Cardiac fibroblast (primary cell): ENCODE measurements at regions not wholly inside any gene's neighbourhood (a gene's known extent, or its start where the extent isn't known, plus 50 kb on each side); places are given as distances from the start of the nearest gene placed in this dataset.
"Not testable (repeated sequence)": the region's sequence is repeated elsewhere in the genome, so short reads cannot be mapped to it uniquely, and the experiment has no call there.

Source experiments
- DNase-seq, 2 donors: peaks; one replicate each; pipeline versions ENCODE4 v3.0.0 to v3.0.0-alpha.2; 2010; ENCODE audit warnings: low read depth in 2 of 2
- H3K4me3 ChIP-seq, 2 donors: replicated peaks in 1 of 2; 1 replicate in 1 of 2; 2 replicates in 1 of 2; pipeline ENCODE4 v1.5.1; 2011; ENCODE audit warnings: low read depth in 2 of 2, low read length in 2 of 2, mild to moderate bottlenecking in 2 of 2, moderate library complexity in 1 of 2
- CTCF ChIP-seq: IDR thresholded peaks from one replicate; pipeline ENCODE4 v1.5.1; 2011; ENCODE audit warnings: low read depth, mild to moderate bottlenecking, low read length, inconsistent platforms

DNA sequence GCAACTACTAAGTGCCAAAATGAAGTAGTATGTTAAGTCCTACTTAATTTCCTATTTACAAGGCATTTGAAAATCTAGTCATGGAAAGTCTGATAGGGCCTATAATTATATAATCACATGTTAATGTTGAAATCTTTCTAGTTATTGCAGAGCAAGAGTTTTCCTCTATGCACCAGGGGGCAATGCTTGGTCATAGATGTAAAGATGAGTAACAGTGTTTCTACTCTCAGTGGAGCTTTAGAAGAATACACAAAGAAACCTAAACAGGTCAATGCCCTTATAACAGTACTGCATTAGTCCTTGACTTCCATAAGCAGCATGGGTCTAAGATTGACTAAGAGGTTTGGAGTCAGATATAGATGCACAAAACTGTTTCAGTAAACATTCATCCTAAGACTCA, 218.7 kb downstream of the KCTD12 start:
- peak; percentile 42 for TF ChIP-seq CTCF
- DNase-seq, result peak; percentile 83 to 87
- H3K4me3 ChIP-seq, result no peak overlapping the region

DNA sequence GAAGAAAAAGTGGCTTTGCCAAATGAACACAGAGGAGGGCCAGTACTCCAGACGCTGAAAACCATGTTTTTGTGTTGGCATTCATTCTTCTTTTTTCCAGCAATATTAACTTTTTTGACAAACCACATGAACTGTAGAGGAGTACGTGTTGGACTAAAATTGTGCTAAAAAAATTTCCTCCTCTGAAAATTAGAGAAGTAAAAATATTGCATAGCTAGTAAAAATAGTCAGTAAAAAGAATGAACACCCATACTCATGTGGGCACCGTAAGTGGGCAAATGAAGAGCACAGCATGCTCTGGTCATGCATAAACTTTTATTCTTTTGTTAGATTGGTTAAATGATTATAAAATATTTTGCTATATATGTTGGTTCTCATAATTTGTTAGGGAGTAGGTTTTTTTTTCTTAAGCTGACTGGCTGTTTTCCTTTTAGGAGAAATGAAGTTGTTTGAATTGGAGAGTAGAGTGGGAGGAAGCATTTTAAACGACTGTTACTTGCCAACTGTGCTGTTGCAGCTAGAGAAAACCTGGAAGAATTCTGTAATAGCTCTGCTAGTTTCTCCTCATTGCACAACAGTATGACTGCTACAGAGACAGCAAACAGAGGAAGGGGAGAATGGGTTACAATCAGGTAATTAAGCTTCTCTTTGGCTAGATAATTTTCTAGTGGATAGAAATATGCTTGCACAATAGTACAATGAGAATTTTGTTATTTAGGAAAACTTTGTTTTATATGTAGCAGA, 222.4 kb downstream of the KCTD12 start:
- DNase-seq, result peak; percentile 45 to 70
- no peak for TF ChIP-seq CTCF
- H3K4me3 ChIP-seq, result no peak overlapping the region

DNA sequence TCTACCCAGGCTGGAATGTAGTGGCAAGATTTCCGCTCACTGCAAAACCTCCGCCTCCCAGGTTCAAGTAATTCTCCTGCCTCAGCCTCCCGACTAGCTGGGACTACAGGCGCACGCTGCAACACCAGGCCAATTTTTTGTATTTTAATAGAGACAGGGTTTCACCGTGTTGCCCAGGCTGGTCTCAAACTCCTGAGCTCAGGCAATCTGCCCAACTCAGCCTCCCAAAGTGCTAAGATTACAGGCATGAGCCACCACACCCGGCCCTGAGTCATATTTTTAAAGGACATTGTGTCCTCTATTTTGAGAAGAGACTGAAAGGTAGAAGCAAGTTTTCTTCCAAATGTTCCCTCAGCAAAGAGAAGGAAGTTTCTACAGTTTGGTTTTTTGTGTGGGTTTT, 227.1 kb downstream of the KCTD12 start:
- peak in 1 of 2 donors; percentile 33 for DNase-seq
- H3K4me3 ChIP-seq, result not testable (repeated sequence)

DNA sequence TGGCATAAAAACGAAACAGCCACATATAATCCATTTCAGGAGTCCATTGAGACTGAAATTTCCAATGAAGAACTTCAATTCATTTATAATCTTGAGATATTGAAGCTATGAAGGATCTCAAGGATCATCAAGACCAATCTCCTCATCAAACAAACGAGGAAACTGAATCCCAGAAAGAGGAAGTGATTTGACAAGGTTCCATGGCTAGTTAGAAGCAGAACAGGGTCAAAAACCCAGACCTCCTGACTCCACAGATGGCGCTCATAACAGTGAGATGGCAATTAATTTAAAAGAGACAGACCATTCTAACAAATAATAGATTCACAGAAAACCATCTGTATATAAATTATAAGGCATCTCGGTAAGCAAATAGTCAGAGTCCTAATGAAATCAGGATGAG, 229.7 kb downstream of the KCTD12 start:
- no peak for DNase-seq
- TF ChIP-seq CTCF, result no peak
- H3K4me3 ChIP-seq, result no peak overlapping the region

- no peak overlapping the region for H3K4me3 ChIP-seq
- TF ChIP-seq CTCF, result no peak
- no peak for DNase-seq
These were observed 230.1 kb downstream of the KCTD12 start for GRCh38 chr13:76656056-76656455.

GRCh38 chr13:76654263-76654662, 231.9 kb downstream of the KCTD12 start:
- TF ChIP-seq CTCF, result no peak
- no peak overlapping the region for H3K4me3 ChIP-seq
- no peak for DNase-seq

DNA sequence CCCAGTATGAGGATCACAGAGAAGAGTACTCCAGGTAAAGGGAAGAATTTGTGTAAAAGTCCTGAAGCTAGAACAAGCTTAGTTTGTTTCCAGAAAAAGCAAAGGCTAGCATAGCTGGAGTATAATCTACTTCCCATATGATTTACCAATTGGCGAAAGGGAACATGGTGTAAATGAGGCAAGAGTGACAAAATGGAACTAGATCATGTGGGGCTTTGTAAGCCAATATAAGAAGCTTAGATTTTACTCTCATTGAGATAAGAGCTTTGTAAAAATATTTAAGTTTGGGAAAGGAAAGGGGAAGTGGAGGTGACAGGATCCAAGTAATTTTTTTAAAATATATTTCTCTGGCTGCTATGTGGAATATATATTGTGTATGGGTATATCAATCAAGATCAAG, 234.9 kb downstream of the KCTD12 start:
- no peak for TF ChIP-seq CTCF
- no peak for DNase-seq
- no peak overlapping the region for H3K4me3 ChIP-seq
